ENCODE measurements at regions not wholly inside any gene's neighbourhood (a gene's known extent, or its start where the extent isn't known, plus 50 kb on each side); places are given as distances from the start of the nearest gene placed in this dataset.
"Not testable (repeated sequence)": the region's sequence is repeated elsewhere in the genome, so short reads cannot be mapped to it uniquely, and the experiment has no call there.

DNA sequence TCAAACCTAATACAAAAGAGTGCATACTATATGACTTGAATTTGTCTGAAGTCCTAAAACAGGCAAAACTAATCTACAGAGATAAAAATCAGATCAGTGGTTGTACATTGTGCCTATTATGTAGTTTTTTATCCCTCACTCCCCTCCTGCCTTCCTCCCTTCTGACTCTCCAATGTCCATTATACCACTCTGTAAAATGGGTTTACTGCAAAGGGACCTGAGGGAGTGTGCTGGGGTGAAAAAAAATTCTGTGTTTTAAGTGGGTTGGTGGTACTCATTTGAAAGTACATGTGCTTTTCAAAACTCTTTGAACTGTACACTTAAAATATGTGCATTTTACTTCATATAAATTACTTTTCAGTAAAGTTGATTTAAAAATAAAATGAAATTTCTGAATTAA lies 89.0 kb upstream of the UBE2E3 start:
- Histone ChIP-seq H3K27ac (no peak overlapping the region), H3K4me1 (no peaks in the 10 kb centered on the region), H3K4me3 (no peak overlapping the region), H3K36me3 (no peaks in the 10 kb centered on the region), H3K9me3 (no peaks in the 10 kb centered on the region), H3K27me3 (no peaks in the 10 kb centered on the region)
- DNase-seq: no peak
- TF ChIP-seq POLR2A (IDR thresholded peaks at IDR 0.05): no peak
- TF ChIP-seq, protein P1, sequence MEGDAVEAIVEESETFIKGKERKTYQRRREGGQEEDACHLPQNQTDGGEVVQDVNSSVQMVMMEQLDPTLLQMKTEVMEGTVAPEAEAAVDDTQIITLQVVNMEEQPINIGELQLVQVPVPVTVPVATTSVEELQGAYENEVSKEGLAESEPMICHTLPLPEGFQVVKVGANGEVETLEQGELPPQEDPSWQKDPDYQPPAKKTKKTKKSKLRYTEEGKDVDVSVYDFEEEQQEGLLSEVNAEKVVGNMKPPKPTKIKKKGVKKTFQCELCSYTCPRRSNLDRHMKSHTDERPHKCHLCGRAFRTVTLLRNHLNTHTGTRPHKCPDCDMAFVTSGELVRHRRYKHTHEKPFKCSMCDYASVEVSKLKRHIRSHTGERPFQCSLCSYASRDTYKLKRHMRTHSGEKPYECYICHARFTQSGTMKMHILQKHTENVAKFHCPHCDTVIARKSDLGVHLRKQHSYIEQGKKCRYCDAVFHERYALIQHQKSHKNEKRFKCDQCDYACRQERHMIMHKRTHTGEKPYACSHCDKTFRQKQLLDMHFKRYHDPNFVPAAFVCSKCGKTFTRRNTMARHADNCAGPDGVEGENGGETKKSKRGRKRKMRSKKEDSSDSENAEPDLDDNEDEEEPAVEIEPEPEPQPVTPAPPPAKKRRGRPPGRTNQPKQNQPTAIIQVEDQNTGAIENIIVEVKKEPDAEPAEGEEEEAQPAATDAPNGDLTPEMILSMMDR (IDR thresholded peaks at IDR 0.05): no peak
- intact Hi-C loops (cut with DNase I): no loop called here

DNA sequence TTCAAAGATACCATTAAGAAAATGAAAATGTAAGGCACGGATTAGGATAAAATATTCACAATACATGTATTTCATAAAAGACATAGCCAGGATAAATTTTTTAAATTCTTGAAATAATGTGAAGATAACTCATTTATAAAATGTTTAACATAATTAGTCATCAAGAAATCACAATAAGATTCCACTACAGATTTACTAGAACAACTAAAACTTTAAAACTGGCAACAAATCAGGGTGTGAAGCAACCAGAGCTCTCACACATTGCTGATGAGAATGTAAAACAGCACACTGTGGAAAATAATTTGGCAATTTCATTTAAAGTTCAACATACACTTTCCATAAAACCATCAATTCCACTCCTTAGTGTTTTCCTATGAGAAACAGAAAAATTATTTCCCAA lies 89.6 kb upstream of the UBE2E3 start:
- DNase-seq: no peak
- no peaks in the 10 kb centered on the region for H3K36me3 ChIP-seq
- no peaks in the 10 kb centered on the region for H3K4me1 ChIP-seq
- H3K27ac ChIP-seq: no peak overlapping the region
- H3K4me3 ChIP-seq: no peak overlapping the region
- intact Hi-C loops (cut with DNase I): no loop called here
- 79 to 87% methylated on average over 1 of the region's 1 CpG for WGBS, 2 donors
- no peaks in the 10 kb centered on the region for H3K9me3 ChIP-seq
- no peak for TF ChIP-seq POLR2A (IDR thresholded peaks at IDR 0.05)
- TF ChIP-seq, protein P1 (IDR thresholded peaks at IDR 0.05): no peak
- H3K27me3 ChIP-seq: no peaks in the 10 kb centered on the region

DNA sequence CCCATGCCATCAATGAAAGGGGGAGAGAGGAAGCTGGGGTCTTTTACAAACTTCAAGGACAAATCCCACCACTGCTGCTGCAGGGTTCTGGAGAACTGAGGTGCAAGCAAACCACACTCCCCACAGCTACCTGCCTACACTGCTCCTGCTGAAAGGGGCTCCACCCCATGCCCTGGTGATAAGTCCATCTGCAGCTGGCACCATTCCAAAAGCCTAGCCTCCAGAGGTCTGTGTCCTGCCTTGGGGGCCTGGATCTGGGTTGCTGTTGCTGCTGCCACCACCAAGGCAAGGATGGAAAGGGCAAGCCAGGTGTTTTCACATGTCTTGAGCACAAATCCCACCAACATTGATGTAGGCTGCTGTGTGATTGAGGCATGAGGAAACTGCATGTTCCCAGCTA lies 97.4 kb upstream of the UBE2E3 start:
- Histone ChIP-seq H3K9me3 (no peaks in the 10 kb centered on the region), H3K27ac (no peak overlapping the region), H3K4me3 (no peak overlapping the region), H3K4me1 (no peaks in the 10 kb centered on the region), H3K36me3 (no peaks in the 10 kb centered on the region), H3K27me3 (no peaks in the 10 kb centered on the region)
- intact Hi-C loops (cut with DNase I): no loop called here
- TF ChIP-seq POLR2A (IDR thresholded peaks at IDR 0.05): no peak
- TF ChIP-seq, protein P1 (IDR thresholded peaks at IDR 0.05): no peak
- DNase-seq: no peak

DNA sequence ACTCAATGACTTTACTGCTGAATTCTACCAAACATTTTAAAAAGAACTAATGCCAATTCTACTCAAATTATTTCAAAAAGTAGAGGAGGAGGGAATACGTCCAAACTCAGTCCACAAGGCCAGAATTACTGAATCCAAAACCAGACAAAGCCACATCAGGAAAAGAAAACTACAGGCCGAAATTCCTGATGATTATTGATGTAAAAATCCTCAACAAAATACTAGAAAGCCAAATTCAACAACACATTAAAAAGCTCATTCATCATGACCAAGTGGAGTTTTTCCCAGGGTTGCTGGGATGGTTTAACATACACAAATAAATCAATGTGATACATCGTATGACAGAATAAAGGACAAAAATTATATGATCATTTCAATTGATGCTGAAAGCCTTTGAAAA lies 103.9 kb upstream of the UBE2E3 start:
- Histone ChIP-seq H3K4me3 (no peak overlapping the region), H3K9me3 (no peaks in the 10 kb centered on the region), H3K27me3 (no peaks in the 10 kb centered on the region), H3K4me1 (no peaks in the 10 kb centered on the region), H3K36me3 (no peaks in the 10 kb centered on the region), H3K27ac (no peak overlapping the region)
- DNase-seq: no peak
- WGBS, 2 donors: 10 to 17% methylated on average over 3 of the region's 3 CpGs
- intact Hi-C loops (cut with DNase I): no loop called here
- TF ChIP-seq POLR2A (IDR thresholded peaks at IDR 0.05): no peak
- TF ChIP-seq, protein P1 (IDR thresholded peaks at IDR 0.05): no peak

DNA sequence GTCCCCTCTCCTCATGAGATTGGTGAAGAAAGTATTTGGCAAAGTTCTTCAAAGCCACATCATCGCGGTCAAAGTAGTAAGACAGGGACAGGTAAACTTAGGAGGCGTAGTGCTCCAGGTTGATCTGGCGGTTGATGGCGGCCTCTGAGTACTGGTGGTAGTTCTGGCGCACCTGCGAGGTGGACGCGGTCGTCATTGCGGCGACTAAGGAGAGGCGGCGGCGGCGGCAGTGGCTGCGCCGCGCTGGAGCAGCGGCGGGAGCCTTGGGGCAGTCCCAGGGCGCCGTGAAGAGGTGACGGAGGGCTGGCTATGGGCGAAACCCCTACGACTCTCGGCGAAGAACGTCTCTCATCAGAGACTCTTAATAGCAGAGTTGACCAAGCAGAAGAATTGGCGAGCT lies 107.2 kb upstream of the UBE2E3 start:
- no peak for DNase-seq
- no peaks in the 10 kb centered on the region for H3K36me3 ChIP-seq

DNA sequence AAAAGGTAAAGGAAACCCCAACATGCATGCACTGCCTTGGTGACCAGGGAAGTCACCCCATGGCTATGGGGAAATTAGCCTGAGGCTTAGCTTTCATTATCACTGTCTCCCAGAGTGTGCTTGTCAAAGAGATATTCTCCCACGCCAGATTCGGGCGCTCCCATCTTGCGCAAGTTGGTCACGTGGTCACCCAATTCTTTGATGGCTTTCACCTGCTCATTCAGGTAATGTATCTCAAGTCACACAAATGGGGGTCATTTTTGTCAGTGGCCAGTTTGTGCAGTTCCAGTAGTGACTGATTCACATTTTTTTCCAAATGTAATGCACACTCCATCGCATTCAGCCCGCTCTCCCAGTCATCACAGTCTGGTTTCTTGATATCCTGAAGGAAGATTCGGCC lies 107.6 kb upstream of the UBE2E3 start:
- WGBS, 2 donors: 87 to 91% methylated on average over 7 of the region's 8 CpGs
- H3K4me1 ChIP-seq; H3K4me3 ChIP-seq; H3K9me3 ChIP-seq; intact Hi-C loops (cut with DNase I); DNase-seq; H3K27ac ChIP-seq; H3K36me3 ChIP-seq; H3K27me3 ChIP-seq: not testable (repeated sequence)

More for the DNA sequence above, 107.2 kb upstream of the UBE2E3 start:
- 80 to 90% methylated on average over 2 to 12 of the region's 30 CpGs for WGBS, 2 donors
- no peaks in the 10 kb centered on the region for H3K27me3 ChIP-seq
- no peak overlapping the region for H3K4me3 ChIP-seq
- no peaks in the 10 kb centered on the region for H3K4me1 ChIP-seq
- H3K9me3 ChIP-seq: no peaks in the 10 kb centered on the region
- H3K27ac ChIP-seq: no peak overlapping the region
- intact Hi-C loops (cut with DNase I): no loop called here
- no peak for TF ChIP-seq POLR2A (IDR thresholded peaks at IDR 0.05)
- TF ChIP-seq, protein P1 (IDR thresholded peaks at IDR 0.05): no peak
